ENCODE measurements at regions not wholly inside any gene's neighbourhood (a gene's known extent, or its start where the extent isn't known, plus 50 kb on each side); places are given as distances from the start of the nearest gene placed in this dataset.

- Histone ChIP-seq H3K9me3 (no peaks in the 10 kb centered on the region), H3K36me3 (no peaks in the 10 kb centered on the region), H3K4me3 (no peak overlapping the region), H3K27ac (replicated peaks in 1 of 4) (no peak overlapping the region), H3K4me1 (peaks cover 0 to 7% (median 0%) of the 10 kb centered on the region in 4 donors), H3K27me3 (no peaks in the 10 kb centered on the region)
- DNase-seq (ENCODE audit: extremely low spot score): no peak
- TF ChIP-seq, protein P1, sequence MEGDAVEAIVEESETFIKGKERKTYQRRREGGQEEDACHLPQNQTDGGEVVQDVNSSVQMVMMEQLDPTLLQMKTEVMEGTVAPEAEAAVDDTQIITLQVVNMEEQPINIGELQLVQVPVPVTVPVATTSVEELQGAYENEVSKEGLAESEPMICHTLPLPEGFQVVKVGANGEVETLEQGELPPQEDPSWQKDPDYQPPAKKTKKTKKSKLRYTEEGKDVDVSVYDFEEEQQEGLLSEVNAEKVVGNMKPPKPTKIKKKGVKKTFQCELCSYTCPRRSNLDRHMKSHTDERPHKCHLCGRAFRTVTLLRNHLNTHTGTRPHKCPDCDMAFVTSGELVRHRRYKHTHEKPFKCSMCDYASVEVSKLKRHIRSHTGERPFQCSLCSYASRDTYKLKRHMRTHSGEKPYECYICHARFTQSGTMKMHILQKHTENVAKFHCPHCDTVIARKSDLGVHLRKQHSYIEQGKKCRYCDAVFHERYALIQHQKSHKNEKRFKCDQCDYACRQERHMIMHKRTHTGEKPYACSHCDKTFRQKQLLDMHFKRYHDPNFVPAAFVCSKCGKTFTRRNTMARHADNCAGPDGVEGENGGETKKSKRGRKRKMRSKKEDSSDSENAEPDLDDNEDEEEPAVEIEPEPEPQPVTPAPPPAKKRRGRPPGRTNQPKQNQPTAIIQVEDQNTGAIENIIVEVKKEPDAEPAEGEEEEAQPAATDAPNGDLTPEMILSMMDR (IDR thresholded peaks at IDR 0.05): no peak
- no peak for TF ChIP-seq EP300 (IDR thresholded peaks at IDR 0.05)
- TF ChIP-seq POLR2A (IDR thresholded peaks at IDR 0.05; ENCODE audit: low read depth): no peak
- TF ChIP-seq POLR2AphosphoS5 (IDR thresholded peaks at IDR 0.05): no peak
- intact Hi-C loops (cut with DNase I): no loop called here
- 97% methylated on average over 4 of the region's 4 CpGs for WGBS
Observed at GRCh38 chr2:7133521-7133920, 216.3 kb downstream of the RNF144A start.

GRCh38 chr2:7140306-7140705, 223.1 kb downstream of the RNF144A start:
- no peaks in the 10 kb centered on the region for H3K36me3 ChIP-seq
- no peaks in the 10 kb centered on the region for H3K9me3 ChIP-seq
- TF ChIP-seq, protein P1 (IDR thresholded peaks at IDR 0.05): no peak
- TF ChIP-seq POLR2AphosphoS5 (IDR thresholded peaks at IDR 0.05) (no peak), POLR2A (IDR thresholded peaks at IDR 0.05; ENCODE audit: low read depth) (no peak), EP300 (IDR thresholded peaks at IDR 0.05) (no peak)
- H3K4me3 ChIP-seq: no peak overlapping the region
- no peak overlapping the region for H3K27ac ChIP-seq (replicated peaks in 1 of 4)
- no peaks in the 10 kb centered on the region for H3K27me3 ChIP-seq
- intact Hi-C loops (cut with DNase I): no loop called here
- WGBS: 64% methylated on average over 1 of the region's 1 CpG
- no peak for DNase-seq (ENCODE audit: extremely low spot score)
- H3K4me1 ChIP-seq: no peaks in the 10 kb centered on the region

DNA sequence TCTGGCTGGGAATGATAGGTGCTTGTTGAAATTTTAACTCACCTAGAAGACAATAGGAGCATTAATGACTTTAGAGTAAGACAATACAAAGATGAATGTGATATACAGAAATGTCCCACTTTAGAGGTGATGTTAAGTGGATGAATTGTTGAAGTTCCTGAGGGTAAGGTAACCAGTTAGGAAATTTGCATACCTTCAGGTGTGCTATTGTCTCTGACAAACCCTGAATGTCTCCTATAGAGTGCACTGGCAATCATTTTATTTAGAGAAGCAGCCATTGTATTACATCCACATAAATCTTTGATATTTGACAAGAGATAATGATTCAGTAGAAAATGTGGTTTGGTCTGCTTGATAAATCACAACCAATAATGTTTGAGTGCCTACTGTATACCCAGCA, 228.5 kb downstream of the RNF144A start:
- Histone ChIP-seq H3K9me3 (no peaks in the 10 kb centered on the region), H3K27ac (replicated peaks in 1 of 4) (no peak overlapping the region), H3K4me1 (no peaks in the 10 kb centered on the region), H3K4me3 (no peak overlapping the region), H3K27me3 (no peaks in the 10 kb centered on the region), H3K36me3 (no peaks in the 10 kb centered on the region)
- no peak for DNase-seq (ENCODE audit: extremely low spot score)
- no peak for TF ChIP-seq POLR2A (IDR thresholded peaks at IDR 0.05; ENCODE audit: low read depth)
- TF ChIP-seq, protein P1 (IDR thresholded peaks at IDR 0.05): no peak
- TF ChIP-seq POLR2AphosphoS5 (IDR thresholded peaks at IDR 0.05): no peak
- TF ChIP-seq EP300 (IDR thresholded peaks at IDR 0.05): no peak
- intact Hi-C loops (cut with DNase I): no loop called here

DNA sequence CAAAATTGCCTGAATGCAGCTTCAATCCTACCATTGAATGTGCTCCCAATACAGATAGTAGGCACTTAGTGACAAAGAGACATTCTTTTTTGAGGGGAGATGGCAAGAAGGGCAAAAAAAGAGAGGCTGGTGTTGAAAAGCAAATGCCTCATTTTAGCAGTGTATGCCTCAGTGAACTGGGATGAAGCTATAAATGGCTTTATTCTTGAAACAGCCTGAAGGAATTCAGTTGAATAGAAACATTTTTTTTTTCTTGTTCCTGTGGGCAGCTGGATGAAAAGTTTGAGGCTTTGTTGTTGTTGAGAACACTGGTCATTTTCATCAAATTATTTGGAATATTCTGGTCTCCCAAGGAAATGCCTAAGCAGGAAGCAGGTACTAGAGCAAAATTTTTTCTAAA, 228.9 kb downstream of the RNF144A start:
- Histone ChIP-seq H3K9me3 (no peaks in the 10 kb centered on the region), H3K4me3 (no peak overlapping the region), H3K27ac (replicated peaks in 1 of 4) (no peak overlapping the region), H3K27me3 (no peaks in the 10 kb centered on the region), H3K36me3 (no peaks in the 10 kb centered on the region), H3K4me1 (no peaks in the 10 kb centered on the region)
- no peak for DNase-seq (ENCODE audit: extremely low spot score)
- no peak for TF ChIP-seq POLR2A (IDR thresholded peaks at IDR 0.05; ENCODE audit: low read depth)
- TF ChIP-seq EP300 (IDR thresholded peaks at IDR 0.05): no peak
- TF ChIP-seq, protein P1 (IDR thresholded peaks at IDR 0.05): no peak
- no peak for TF ChIP-seq POLR2AphosphoS5 (IDR thresholded peaks at IDR 0.05)
- intact Hi-C loops (cut with DNase I): no loop called here

GRCh38 chr2:7154656-7155055, 237.4 kb downstream of the RNF144A start:
- no peak for TF ChIP-seq POLR2A (IDR thresholded peaks at IDR 0.05; ENCODE audit: low read depth)
- no peak for TF ChIP-seq EP300 (IDR thresholded peaks at IDR 0.05)
- TF ChIP-seq, protein P1 (IDR thresholded peaks at IDR 0.05): no peak
- no peak overlapping the region for H3K27ac ChIP-seq (replicated peaks in 1 of 4)
- no peaks in the 10 kb centered on the region for H3K36me3 ChIP-seq
- WGBS: 100% methylated on average over 1 of the region's 1 CpG
- peaks cover 0 to 17% (median 11%) of the 10 kb centered on the region in 4 donors for H3K9me3 ChIP-seq
- intact Hi-C loops (cut with DNase I): no loop called here
- no peaks in the 10 kb centered on the region for H3K4me1 ChIP-seq
- H3K4me3 ChIP-seq: no peak overlapping the region
- no peak for DNase-seq (ENCODE audit: extremely low spot score)
- no peaks in the 10 kb centered on the region for H3K27me3 ChIP-seq

Data from esophagus muscularis mucosa (tissue), 4 donors.